ENCODE measurements at regions not wholly inside any gene's neighbourhood (a gene's known extent, or its start where the extent isn't known, plus 50 kb on each side); places are given as distances from the start of the nearest gene placed in this dataset.

- FAIRE-seq (no peak), DNase-seq (ENCODE audit: low read depth, low spot score) (no peak)
- POLR2A ChIA-PET = no interaction called here
- no TSS peak for BruUV-seq (replicated peaks)
- H3K9ac ChIP-seq (replicated peaks; ENCODE audit: extremely low read depth, insufficient read depth, low read length) = no peak overlapping the region
- no peak overlapping the region for H3K4me2 ChIP-seq (ENCODE audit: insufficient read depth, low read length)
- TF ChIP-seq JUN (IDR thresholded peaks at IDR 0.05; ENCODE audit: borderline replicate concordance, insufficient read depth, insufficient read length, low read depth) = no peak
- no peak for TF ChIP-seq GATA2 (IDR thresholded peaks at IDR 0.05; ENCODE audit: insufficient read depth, insufficient read length, low read depth, low read length)
- no peak for TF ChIP-seq FOS (IDR thresholded peaks at IDR 0.05; ENCODE audit: borderline replicate concordance, insufficient read depth, low read length)
- no peak for TF ChIP-seq POLR2A (IDR thresholded peaks at IDR 0.05; ENCODE audit: low read depth, low read length)
- TF ChIP-seq MYC (IDR thresholded peaks at IDR 0.05; ENCODE audit: low read depth, low read length) = no peak
- TF ChIP-seq EZH2 (IDR thresholded peaks at IDR 0.05; ENCODE audit: borderline replicate concordance, low read depth, low read length, severe bottlenecking) = no peak
- no peak for TF ChIP-seq CTCF (IDR thresholded peaks at IDR 0.05; ENCODE audit: extremely low read depth in 1 of 2, insufficient read depth in 1 of 2, low read depth in 1 of 2, low read length in 2 of 2)
- TF ChIP-seq MAX (IDR thresholded peaks at IDR 0.05; ENCODE audit: insufficient read depth, insufficient read length) = no peak
- no peak for TF ChIP-seq POLR2AphosphoS5 (IDR thresholded peaks at IDR 0.05; ENCODE audit: insufficient read depth, low read depth, low read length)
- no peaks in the 10 kb centered on the region for H3K36me3 ChIP-seq (ENCODE audit: control insufficient read depth in 2 of 2, extremely low read depth in 1 of 2, insufficient read depth in 2 of 2, low read length in 2 of 2)
- no peaks in the 10 kb centered on the region for H3K9me3 ChIP-seq (replicated peaks; ENCODE audit: control insufficient read depth, insufficient read depth, low read length)
- intact Hi-C loops (cut with micrococcal nuclease) = no loop called here
- dilution Hi-C loops (cut with MboI; ENCODE audit: extremely low pct_ligation_motif_present, low sequenced_read_pairs) = no loop called here
- no peak overlapping the region for H3K27ac ChIP-seq (ENCODE audit: insufficient read depth, low read depth, low read length)
- H3K4me1 ChIP-seq (ENCODE audit: control insufficient read depth, extremely low read depth, insufficient read depth, low read length) = no peaks in the 10 kb centered on the region
- H3K27me3 ChIP-seq (ENCODE audit: control insufficient read depth in 2 of 2, insufficient read depth in 2 of 2, low read length in 2 of 2) = peaks cover 2 to 12% of the 10 kb centered on the region in 2 experiments
- no peaks in the 10 kb centered on the region for H3K9me1 ChIP-seq (replicated peaks; ENCODE audit: control insufficient read depth, extremely low read depth, insufficient read depth, low read length)
- H4K20me1 ChIP-seq (replicated peaks; ENCODE audit: control insufficient read depth, extremely low read depth, insufficient read depth, low read length) = no peaks in the 10 kb centered on the region
- H3K4me3 ChIP-seq (replicated peaks in 1 of 3; ENCODE audit: insufficient read depth in 1 of 3, low read depth in 1 of 3, low read length in 3 of 3) = no peak overlapping the region
- H3K79me2 ChIP-seq (ENCODE audit: control insufficient read depth, insufficient read depth, low read length) = no peaks in the 10 kb centered on the region
- CTCF ChIA-PET = interaction anchor here (1.0 kb wide), 1 partner anchor 162 kb away, joined by 3 read pairs; no protein-coding TSS in a partner anchor
- no peak overlapping the region for H2AFZ ChIP-seq (ENCODE audit: low read depth, low read length)
Measured at GRCh38 chr2:10246831-10247230, 55.9 kb upstream of the HPCAL1 start.

Measured in endothelial cell of umbilical vein (primary cell).